Panc1 (cell line): ENCODE measurements at regions not wholly inside any gene's neighbourhood (a gene's known extent, or its start where the extent isn't known, plus 50 kb on each side); places are given as distances from the start of the nearest gene placed in this dataset.

Source experiments
- ATAC-seq: fragments of 200-7000 bp; cut with Tn5 transposase; 2 replicates; pipeline ENCODE4 v1.9.1; 2020; ENCODE audit warnings: mild to moderate bottlenecking, moderate library complexity
- BruUV-seq: library from RNA; stranded (reverse); fragments of 400-500 nt; replicated peaks from 2 replicates; lab custom pipeline; 2021; lab: Mats Ljungman, UMichigan
- CTCF ChIA-PET: fragments of 300-600 bp; sonication (Branson Sonifier 250); formaldehyde crosslinking; loops from one replicate; lab custom pipeline; 2022; ENCODE audit warnings: antibody characterized with exemption; lab: Charles Lee
- POLR2A ChIA-PET: fragments of 300-600 bp; sonication (Branson Sonifier 250); formaldehyde crosslinking; loops from one replicate; lab custom pipeline; 2022; ENCODE audit warnings: antibody characterized with exemption; lab: Charles Lee
- DNase-seq: peaks from one replicate; pipeline ENCODE4 v3.0.0-alpha.2; 2010; ENCODE audit warnings: low read depth, low spot score
- H3K27ac ChIP-seq: 2 replicates; pipeline ENCODE4 v1.5.1; 2011; ENCODE audit warnings: mild to moderate bottlenecking, low read length, inconsistent platforms
- H3K27me3 ChIP-seq: fragments of 200-500 bp; sonication (Bioruptor generic); 2 replicates; pipeline ENCODE4 v1.6.0; 2014; ENCODE audit warnings: low read length, inconsistent platforms; ENCODE audit not compliant: control insufficient read depth, insufficient read depth
- H3K36me3 ChIP-seq: fragments of 200-500 bp; sonication (Bioruptor generic); 2 replicates; pipeline ENCODE4 v1.5.1; 2014; ENCODE audit warnings: inconsistent platforms, mild to moderate bottlenecking, low read length, moderate library complexity; ENCODE audit not compliant: control insufficient read depth, insufficient read depth
- H3K4me1 ChIP-seq: 2 replicates; pipeline ENCODE4 v1.5.1; 2011; ENCODE audit warnings: inconsistent platforms, mild to moderate bottlenecking, low read length, moderate library complexity; ENCODE audit not compliant: control insufficient read depth, insufficient read depth
- H3K4me3 ChIP-seq, 2 experiments: 2 replicates each; pipeline ENCODE4 v1.5.1; 2011 to 2012; ENCODE audit warnings: low read depth in 2 of 2, low read length in 2 of 2, mild to moderate bottlenecking in 2 of 2, inconsistent platforms in 1 of 2, moderate library complexity in 1 of 2
- H3K9me3 ChIP-seq: fragments of 200-500 bp; sonication (Bioruptor generic); 2 replicates; pipeline ENCODE4 v1.5.1; 2014; ENCODE audit warnings: low read depth, mild to moderate bottlenecking, inconsistent platforms, low read length, moderate library complexity; ENCODE audit not compliant: control insufficient read depth, insufficient read depth
- POLR2AphosphoS5 ChIP-seq: IDR thresholded peaks from 2 replicates; pipeline ENCODE4 v1.6.1; 2012; ENCODE audit warnings: mild to moderate bottlenecking, low read depth, low read length, moderate library complexity
- SIN3A ChIP-seq: IDR thresholded peaks from 2 replicates; pipeline ENCODE4 v1.6.1; 2012; ENCODE audit warnings: low read depth, mild to moderate bottlenecking, low read length, moderate library complexity, borderline replicate concordance; ENCODE audit not compliant: insufficient read depth
- TCF7L2 ChIP-seq: IDR thresholded peaks from 2 replicates; pipeline ENCODE4 v1.6.1; 2011; ENCODE audit warnings: mild to moderate bottlenecking, low read depth, low read length, inconsistent platforms
- in situ Hi-C: cut with HindIII; loops from 2 replicates; pipeline ENCODE4 v1.10.0; 2016; ENCODE audit warnings: low sequenced_read_pairs, low pct_unique_long_range_greater_than_20kb
- intact Hi-C: fragments of 100-400 bp; cut with micrococcal nuclease; formaldehyde crosslinking; loops from one replicate; pipeline ENCODE4 v1.10.0; 2022; ENCODE audit not compliant: unreplicated experiment
- TF ChIP-seq, protein P1 (sequence below), 2 experiments: IDR thresholded peaks; 2 replicates each; pipeline ENCODE4 v1.6.1; 2011 to 2012; ENCODE audit warnings: low read depth in 2 of 2, control low read depth in 1 of 2, low read length in 1 of 2, mild to moderate bottlenecking in 1 of 2, moderate library complexity in 1 of 2; ENCODE audit not compliant: insufficient read depth in 1 of 2
- TF ChIP-seq, protein P2 (sequence below): fragments of 450-650 bp; IDR thresholded peaks from 2 replicates; pipeline ENCODE4 v1.5.1; 2017; ENCODE audit warnings: mild to moderate bottlenecking

DNA sequence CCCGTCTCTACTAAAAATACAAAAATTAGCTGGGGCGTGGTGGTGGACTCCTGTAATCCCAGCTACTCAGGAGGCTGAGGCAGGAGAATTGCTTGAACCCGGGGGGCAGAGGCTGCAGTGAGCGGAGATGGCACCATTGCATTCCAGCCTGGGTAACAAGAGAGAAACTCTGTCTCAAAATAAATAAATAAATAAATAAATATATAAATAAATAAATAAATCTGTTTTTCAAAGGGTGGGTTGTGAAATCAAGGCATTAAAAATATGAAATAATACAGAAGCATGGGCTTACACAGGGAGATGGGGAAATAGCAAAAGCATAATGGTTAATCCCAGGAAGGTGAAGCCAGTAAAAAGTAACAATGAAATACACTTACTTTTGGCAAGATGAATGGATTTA lies 93.9 kb downstream of the LYZL2 start:
- ATAC-seq (no peak), DNase-seq (no peak)
- Histone ChIP-seq H3K9me3 (no peaks in the 10 kb centered on the region), H3K4me3 (no peak overlapping the region), H3K36me3 (no peaks in the 10 kb centered on the region), H3K27me3 (no peaks in the 10 kb centered on the region), H3K27ac (no peak overlapping the region), H3K4me1 (no peaks in the 10 kb centered on the region)
- in situ Hi-C loops (no loop called here), intact Hi-C loops (no loop called here)
- no TSS peak for BruUV-seq
- POLR2A ChIA-PET, result no interaction called here
- TF ChIP-seq, protein P1, sequence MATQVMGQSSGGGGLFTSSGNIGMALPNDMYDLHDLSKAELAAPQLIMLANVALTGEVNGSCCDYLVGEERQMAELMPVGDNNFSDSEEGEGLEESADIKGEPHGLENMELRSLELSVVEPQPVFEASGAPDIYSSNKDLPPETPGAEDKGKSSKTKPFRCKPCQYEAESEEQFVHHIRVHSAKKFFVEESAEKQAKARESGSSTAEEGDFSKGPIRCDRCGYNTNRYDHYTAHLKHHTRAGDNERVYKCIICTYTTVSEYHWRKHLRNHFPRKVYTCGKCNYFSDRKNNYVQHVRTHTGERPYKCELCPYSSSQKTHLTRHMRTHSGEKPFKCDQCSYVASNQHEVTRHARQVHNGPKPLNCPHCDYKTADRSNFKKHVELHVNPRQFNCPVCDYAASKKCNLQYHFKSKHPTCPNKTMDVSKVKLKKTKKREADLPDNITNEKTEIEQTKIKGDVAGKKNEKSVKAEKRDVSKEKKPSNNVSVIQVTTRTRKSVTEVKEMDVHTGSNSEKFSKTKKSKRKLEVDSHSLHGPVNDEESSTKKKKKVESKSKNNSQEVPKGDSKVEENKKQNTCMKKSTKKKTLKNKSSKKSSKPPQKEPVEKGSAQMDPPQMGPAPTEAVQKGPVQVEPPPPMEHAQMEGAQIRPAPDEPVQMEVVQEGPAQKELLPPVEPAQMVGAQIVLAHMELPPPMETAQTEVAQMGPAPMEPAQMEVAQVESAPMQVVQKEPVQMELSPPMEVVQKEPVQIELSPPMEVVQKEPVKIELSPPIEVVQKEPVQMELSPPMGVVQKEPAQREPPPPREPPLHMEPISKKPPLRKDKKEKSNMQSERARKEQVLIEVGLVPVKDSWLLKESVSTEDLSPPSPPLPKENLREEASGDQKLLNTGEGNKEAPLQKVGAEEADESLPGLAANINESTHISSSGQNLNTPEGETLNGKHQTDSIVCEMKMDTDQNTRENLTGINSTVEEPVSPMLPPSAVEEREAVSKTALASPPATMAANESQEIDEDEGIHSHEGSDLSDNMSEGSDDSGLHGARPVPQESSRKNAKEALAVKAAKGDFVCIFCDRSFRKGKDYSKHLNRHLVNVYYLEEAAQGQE (IDR thresholded peaks at IDR 0.05; ENCODE audit: insufficient read depth in 1 of 2, low read depth in 2 of 2, low read length in 1 of 2), result no peak
- TF ChIP-seq, protein P2, sequence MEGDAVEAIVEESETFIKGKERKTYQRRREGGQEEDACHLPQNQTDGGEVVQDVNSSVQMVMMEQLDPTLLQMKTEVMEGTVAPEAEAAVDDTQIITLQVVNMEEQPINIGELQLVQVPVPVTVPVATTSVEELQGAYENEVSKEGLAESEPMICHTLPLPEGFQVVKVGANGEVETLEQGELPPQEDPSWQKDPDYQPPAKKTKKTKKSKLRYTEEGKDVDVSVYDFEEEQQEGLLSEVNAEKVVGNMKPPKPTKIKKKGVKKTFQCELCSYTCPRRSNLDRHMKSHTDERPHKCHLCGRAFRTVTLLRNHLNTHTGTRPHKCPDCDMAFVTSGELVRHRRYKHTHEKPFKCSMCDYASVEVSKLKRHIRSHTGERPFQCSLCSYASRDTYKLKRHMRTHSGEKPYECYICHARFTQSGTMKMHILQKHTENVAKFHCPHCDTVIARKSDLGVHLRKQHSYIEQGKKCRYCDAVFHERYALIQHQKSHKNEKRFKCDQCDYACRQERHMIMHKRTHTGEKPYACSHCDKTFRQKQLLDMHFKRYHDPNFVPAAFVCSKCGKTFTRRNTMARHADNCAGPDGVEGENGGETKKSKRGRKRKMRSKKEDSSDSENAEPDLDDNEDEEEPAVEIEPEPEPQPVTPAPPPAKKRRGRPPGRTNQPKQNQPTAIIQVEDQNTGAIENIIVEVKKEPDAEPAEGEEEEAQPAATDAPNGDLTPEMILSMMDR, result no peak
- TF ChIP-seq SIN3A, result no peak
- no peak for TF ChIP-seq POLR2AphosphoS5
- TF ChIP-seq TCF7L2, result no peak
- CTCF ChIA-PET, result no interaction called here

DNA sequence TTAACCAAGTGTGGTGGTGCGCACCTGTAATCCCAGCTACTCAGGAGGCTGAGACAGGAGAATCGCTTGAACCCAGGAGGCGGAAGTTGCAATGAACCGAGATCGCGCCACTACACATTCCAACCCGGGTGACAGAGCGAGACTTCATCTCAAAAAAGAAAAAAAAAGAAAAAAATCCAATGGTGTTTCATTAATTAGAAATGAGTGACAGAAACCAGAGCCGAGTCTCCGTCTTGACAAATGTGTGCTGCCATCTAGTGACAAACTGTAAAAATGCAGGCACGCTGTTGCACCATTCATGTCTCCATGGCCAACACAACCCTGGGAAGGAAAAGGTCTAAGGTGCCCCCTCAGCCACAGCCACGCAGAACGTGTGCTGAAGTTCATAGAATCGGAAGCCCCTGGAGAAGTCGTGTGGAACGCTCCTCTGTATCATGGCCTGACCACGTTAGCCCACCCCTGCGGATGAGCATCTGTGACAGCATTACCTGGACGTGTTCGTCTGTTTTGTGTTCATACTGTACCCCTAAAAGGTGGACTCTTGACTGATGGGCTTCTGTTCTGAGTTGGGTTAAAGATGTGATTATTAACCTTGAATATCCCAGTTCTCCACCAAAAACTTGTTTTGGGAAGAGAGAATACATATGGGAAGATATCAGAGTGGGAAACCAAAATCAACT lies 94.9 kb downstream of the LYZL2 start:
- DNase-seq, result peak; percentile 18
- no TSS peak for BruUV-seq
- CTCF ChIA-PET, result interaction anchor here (0.6 kb wide), 1 partner anchor 150 kb away, joined by 3 read pairs; no protein-coding TSS in a partner anchor
- in situ Hi-C loops (no loop called here), intact Hi-C loops (loop anchor here (1.0 kb wide), 1 partner anchor 142 kb away; no protein-coding TSS in a partner anchor)
- H3K36me3 ChIP-seq, result no peaks in the 10 kb centered on the region
- no peaks in the 10 kb centered on the region for H3K27me3 ChIP-seq
- no peaks in the 10 kb centered on the region for H3K9me3 ChIP-seq
- no peaks in the 10 kb centered on the region for H3K4me1 ChIP-seq
- H3K4me3 ChIP-seq, result no peak overlapping the region
- ATAC-seq, result peak; percentile 68; the same call in 1 of the 2 replicates
- H3K27ac ChIP-seq, result no peak overlapping the region
- POLR2A ChIA-PET, result no interaction called here
- TF ChIP-seq, protein P2, result peak; percentile 80
- no peak for TF ChIP-seq SIN3A
